Kidney (tissue), 13 donors: ENCODE measurements at regions not wholly inside any gene's neighbourhood (a gene's known extent, or its start where the extent isn't known, plus 50 kb on each side); places are given as distances from the start of the nearest gene placed in this dataset.

Experiments used
- DNase-seq, 5 donors: peaks; one replicate each; pipeline ENCODE4 v3.0.0-alpha.2; 2013 to 2020
- FAIRE-seq: peaks from 2 replicates; lab custom pipeline; 2012; peaks lifted over from hg19 to GRCh38; lab: Jason Lieb, UNC
- H3K27ac ChIP-seq, 2 donors: one replicate each; pipeline ENCODE4 v1.7.0; 2013; ENCODE audit warnings: low read depth in 2 of 2, low read length in 2 of 2, inconsistent platforms in 1 of 2
- H3K27me3 ChIP-seq: one replicate; pipeline ENCODE4 v1.7.1; 2013; ENCODE audit warnings: low read length, inconsistent platforms; ENCODE audit not compliant: control insufficient read depth, insufficient read depth
- H3K36me3 ChIP-seq, 3 donors: one replicate each; pipeline versions ENCODE4 v1.7.0 to v1.7.1; 2013; ENCODE audit warnings: low read length in 3 of 3, control low read depth in 1 of 3, inconsistent platforms in 1 of 3; ENCODE audit not compliant: insufficient read depth in 3 of 3, control insufficient read depth in 2 of 3
- H3K4me1 ChIP-seq, 3 donors: one replicate each; pipeline versions ENCODE4 v1.7.0 to v1.7.1; 2013; ENCODE audit warnings: low read length in 3 of 3, inconsistent platforms in 1 of 3, low read depth in 1 of 3; ENCODE audit not compliant: control insufficient read depth in 2 of 3, insufficient read depth in 2 of 3
- H3K4me3 ChIP-seq, 3 donors: one replicate each; pipeline versions ENCODE4 v1.7.0 to v1.8.1; 2013; ENCODE audit warnings: low read length in 3 of 3, control low read depth in 1 of 3, inconsistent platforms in 1 of 3
- H3K9ac ChIP-seq, 3 donors: one replicate each; pipeline versions ENCODE4 v1.7.0 to v1.7.1; 2013; ENCODE audit warnings: low read length in 3 of 3, control low read depth in 1 of 3, inconsistent platforms in 1 of 3
- H3K9me3 ChIP-seq, 3 donors: one replicate each; pipeline versions ENCODE4 v1.7.0 to v1.7.1; 2013; ENCODE audit warnings: low read length in 3 of 3, control low read depth in 1 of 3, inconsistent platforms in 1 of 3; ENCODE audit not compliant: control insufficient read depth in 2 of 3, insufficient read depth in 1 of 3
- intact Hi-C: fragments of 100-400 bp; cut with DNase I; formaldehyde crosslinking; loops from one replicate; pipeline ENCODE4 v1.11.1; 2022
- TF ChIP-seq, protein P1 (sequence below): IDR thresholded peaks from 3 replicates; pipeline ENCODE4 v1.5.1; 2012; ENCODE audit warnings: mild to moderate bottlenecking, moderate library complexity, borderline replicate concordance; ENCODE audit not compliant: insufficient read depth; ENCODE audit errors: extremely low read depth
- donor health status: control.
- donor health status: control.
- donor health status: control.
- donor health status: control.
- donor health status: control.
- donor health status: DM: yes; HTN: yes; CAD: no.
- donor health status: Normal renal cell carcinoma (clear cell type).

DNA sequence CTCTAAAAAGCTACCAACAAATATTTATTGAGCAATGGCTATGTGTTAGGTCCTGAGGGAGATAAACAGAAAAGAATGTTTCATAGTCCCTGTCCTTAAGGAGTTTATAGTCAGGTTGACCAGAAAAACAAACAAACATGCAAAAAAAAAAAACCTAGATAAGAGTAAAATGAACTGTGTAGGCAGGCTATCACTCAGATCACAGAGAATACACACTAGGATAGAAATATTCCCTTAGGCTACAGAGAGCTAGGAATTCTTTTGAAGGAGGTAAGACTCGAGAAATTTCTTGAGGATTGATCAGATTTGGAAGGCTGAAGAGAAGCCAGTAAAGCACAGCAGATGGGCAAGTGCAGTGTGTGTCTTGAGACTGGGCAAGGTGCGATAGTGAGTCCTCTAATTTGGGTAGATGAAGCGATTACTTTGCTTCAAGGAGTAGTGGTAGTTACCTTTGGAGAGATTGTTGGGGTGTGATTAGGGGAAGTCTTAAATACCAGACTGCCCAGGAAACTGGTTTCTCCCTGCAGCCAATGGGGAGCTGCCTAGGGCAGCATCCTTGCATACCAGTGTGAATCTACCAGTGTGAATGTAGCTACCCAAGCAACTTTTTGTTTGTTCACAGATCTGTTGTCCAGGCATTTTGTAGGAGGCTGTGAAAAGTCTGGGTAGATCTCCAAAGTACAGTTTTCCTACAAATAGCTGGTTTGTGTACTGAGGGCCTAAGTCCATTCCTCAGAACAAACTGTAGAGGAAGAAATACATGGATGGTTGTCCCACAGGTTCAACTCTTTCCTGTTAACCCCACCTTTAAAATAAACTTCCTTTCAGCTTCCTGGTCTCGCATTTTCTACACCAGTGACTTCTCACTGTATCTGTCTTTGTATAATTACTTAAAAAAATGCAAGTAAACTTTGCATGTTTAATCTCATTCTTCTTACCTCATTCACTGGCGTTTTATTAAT lies 314.1 kb downstream of the KLF5 start:
- Histone ChIP-seq H3K27ac (no peak overlapping the region), H3K4me1 (no peaks in the 10 kb centered on the region), H3K36me3 (no peaks in the 10 kb centered on the region), H3K9me3 (no peaks in the 10 kb centered on the region), H3K9ac (no peak overlapping the region), H3K27me3 (no peaks in the 10 kb centered on the region), H3K4me3 (no peak overlapping the region)
- TF ChIP-seq, protein P1, sequence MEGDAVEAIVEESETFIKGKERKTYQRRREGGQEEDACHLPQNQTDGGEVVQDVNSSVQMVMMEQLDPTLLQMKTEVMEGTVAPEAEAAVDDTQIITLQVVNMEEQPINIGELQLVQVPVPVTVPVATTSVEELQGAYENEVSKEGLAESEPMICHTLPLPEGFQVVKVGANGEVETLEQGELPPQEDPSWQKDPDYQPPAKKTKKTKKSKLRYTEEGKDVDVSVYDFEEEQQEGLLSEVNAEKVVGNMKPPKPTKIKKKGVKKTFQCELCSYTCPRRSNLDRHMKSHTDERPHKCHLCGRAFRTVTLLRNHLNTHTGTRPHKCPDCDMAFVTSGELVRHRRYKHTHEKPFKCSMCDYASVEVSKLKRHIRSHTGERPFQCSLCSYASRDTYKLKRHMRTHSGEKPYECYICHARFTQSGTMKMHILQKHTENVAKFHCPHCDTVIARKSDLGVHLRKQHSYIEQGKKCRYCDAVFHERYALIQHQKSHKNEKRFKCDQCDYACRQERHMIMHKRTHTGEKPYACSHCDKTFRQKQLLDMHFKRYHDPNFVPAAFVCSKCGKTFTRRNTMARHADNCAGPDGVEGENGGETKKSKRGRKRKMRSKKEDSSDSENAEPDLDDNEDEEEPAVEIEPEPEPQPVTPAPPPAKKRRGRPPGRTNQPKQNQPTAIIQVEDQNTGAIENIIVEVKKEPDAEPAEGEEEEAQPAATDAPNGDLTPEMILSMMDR = no peak
- FAIRE-seq = no peak
- DNase-seq = no peak
- intact Hi-C loops = no loop called here

DNA sequence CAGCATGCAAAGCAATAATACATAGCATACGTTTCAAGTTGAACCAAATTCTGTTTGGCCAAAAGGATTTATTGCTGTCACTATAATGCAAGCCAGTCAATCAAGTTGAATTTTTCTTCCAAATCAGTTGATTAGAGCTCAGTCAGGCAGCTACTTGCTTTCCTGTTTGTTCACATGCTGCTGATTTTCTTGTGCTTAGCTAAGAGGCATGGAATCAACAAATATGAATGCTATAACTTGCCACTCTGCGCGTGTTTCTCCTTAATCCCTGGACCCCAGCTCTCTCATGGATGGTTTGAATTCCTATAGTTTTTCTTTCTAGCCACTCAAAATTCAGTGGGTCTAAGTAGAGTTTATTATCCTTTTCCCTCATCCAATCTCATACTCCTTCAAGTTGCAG lies 311.3 kb downstream of the KLF5 start:
- Histone ChIP-seq H3K4me3 (no peak overlapping the region), H3K4me1 (no peaks in the 10 kb centered on the region), H3K27me3 (no peaks in the 10 kb centered on the region), H3K9me3 (no peaks in the 10 kb centered on the region), H3K9ac (no peak overlapping the region), H3K27ac (no peak overlapping the region), H3K36me3 (no peaks in the 10 kb centered on the region)
- FAIRE-seq = no peak
- intact Hi-C loops = no loop called here
- TF ChIP-seq, protein P1 = no peak
- DNase-seq = no peak

DNA sequence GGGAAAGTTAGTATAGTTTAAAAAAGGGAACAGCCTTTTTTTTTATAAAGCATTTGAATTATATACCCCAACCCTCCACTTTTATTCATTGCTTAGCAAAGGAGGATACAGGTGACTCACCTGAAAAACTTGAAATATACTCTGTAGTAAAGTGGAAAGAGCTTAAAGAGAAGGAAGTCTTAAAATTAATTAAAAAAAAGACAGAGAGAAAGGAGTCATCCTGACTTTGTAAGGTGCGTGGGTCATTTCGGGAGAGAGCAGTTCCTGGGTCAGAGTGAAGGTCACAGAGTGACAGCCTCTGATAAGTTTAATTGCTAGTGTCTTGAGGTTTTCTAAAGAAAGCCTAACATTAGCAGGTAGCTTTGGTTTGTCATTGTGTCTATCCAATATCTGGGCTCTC lies 310.3 kb downstream of the KLF5 start:
- no peak for FAIRE-seq
- Histone ChIP-seq H3K27me3 (no peaks in the 10 kb centered on the region), H3K27ac (no peak overlapping the region), H3K9me3 (no peaks in the 10 kb centered on the region), H3K9ac (no peak overlapping the region), H3K4me3 (no peak overlapping the region), H3K36me3 (no peaks in the 10 kb centered on the region), H3K4me1 (no peaks in the 10 kb centered on the region)
- DNase-seq = no peak
- intact Hi-C loops = no loop called here
- TF ChIP-seq, protein P1 = no peak
